H4 (cell line): ENCODE measurements at regions not wholly inside any gene's neighbourhood (a gene's known extent, or its start where the extent isn't known, plus 50 kb on each side); places are given as distances from the start of the nearest gene placed in this dataset.

ENCODE experiments used
- DNase-seq: peaks from one replicate; pipeline ENCODE4 v3.0.0-alpha.2; 2015; ENCODE audit warnings: low spot score

DNA sequence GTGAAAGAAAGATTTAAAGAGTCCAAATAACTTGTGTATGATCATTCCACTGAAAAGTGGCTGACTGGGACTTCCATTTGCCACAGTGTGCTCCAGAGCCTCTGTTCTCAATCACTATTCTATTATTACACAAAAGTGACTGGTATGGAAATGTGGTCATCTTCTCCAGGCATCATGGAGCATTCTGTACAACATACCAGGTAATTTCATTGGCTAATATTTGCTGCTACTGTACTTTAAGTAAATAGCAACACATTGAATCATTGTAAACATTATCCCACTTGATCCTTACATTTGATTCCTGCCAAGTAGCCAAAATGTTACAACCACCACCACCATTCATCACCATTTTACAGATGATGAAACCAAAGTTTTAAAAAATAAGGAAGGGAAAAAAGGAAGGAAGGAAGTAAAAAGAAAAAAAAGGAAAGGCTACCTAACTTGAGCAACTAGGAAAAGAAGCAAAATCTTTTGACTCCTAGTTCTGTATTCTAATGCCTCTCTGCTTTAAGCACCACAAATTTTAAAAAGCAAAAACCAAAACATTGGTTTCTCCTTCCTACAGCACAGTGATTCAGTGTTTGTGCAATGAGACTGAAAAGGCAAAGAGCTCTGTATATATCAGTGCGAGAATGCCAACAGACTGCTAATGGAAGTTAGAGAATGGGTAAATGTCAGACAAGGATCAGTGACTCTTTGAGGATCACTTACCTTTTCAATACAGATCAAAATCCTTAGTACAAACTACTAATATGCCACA is 361.4 kb upstream of the PTBP2 start:
- DNase-seq, result peak; percentile 44

DNA sequence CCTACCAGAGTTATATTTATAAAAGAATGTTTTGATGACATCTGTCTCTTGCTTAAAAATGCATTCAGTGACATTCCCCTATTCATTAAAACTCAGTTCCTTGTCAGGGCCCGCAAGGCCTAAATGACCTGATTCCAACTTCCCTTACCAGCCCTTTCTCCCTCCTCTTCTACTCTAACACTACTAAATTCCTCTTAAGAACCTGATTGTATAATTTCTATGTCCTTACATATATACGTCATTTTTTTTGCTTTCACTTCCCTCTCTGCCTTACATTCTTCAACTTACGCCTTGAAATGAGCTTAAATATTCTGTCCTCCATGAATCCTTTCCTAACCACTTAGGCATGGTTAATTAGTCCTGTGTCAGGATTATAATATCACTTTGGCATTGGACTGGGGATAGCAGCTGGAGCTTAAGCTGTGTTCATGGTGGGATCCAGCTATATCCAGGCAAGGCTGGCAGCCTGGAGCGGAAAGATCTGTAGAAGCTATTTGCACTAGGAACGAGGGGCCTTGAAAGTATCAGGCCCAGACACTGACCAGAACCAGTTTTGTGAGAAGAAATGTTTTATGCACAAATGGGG is 360.2 kb upstream of the PTBP2 start:
- no peak for DNase-seq

DNA sequence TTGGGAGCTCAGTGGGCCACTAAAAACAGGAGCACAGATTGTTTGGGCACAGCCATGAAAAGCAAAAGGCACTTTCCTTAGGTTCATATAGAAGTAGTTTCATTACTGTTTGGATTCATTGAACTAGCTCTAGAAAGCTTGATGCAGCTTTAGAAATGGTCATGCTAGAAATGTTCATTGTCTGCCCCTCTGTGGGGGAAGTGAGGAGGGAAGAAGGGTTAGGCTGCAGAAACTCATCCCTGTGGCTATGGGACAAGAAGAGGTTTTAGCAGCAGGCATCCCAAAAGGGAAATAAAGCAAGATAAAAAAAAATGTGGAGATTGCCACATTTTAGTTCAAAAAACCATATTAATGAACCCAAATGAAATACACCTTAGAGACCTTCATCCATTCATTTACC is 359.6 kb upstream of the PTBP2 start:
- DNase-seq, result no peak

DNA sequence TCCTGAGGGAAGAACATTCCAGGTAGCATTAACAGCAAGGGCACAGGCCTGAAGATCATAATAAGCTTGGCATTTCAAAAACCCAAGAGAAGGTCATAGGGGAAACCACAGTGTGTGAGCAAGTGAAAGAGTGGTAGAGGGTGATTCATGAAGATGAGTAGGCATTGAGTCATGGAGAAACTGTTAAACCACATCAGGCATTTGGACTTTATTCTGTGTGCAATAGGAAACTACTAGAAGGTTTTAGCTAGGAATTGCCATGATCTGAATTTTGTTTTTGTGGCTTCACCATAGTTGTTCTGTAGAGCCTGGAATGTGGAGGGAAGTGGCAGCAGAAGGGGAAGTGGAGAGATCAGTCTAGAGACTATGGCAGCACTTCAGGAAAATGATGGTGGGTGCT is 359.0 kb upstream of the PTBP2 start:
- peak; percentile 91 for DNase-seq

DNA sequence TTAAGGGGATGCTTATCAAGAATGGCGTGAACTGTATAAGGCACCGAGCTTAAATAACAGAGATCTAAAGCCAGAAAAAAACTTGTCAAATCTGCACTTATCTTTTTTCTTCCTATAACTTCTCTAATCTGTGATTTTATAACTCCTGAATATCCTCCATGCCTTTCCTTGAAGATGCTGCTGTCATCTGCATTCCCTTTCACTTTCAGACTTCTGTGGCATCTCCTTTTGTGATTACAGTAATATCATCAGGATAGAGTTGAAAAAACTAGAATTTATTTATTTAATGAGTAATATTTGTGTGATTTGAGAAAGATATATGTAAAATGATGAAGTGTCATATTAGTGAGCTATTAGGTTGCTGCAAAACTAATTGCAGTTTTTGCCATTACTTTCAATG is 357.8 kb upstream of the PTBP2 start:
- no peak for DNase-seq

DNA sequence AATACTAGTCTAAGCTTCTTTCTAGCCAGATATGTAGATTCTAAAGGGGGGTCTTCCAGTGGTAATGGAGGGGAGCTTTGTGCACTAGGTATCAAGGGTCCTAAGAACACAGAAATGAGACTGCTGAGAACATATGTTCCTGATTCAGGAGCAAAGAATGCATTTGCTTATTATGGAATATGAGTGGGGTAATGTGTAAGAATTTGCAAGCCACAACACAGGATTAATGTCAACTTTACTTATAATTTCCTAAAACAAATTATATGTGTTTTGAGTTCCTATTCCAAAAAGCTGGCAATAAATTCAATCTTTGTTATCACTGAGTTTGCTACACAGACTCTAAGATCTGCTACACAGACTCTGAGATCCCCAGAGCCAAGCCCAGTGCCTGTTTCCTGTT is 357.0 kb upstream of the PTBP2 start:
- DNase-seq, result no peak

DNA sequence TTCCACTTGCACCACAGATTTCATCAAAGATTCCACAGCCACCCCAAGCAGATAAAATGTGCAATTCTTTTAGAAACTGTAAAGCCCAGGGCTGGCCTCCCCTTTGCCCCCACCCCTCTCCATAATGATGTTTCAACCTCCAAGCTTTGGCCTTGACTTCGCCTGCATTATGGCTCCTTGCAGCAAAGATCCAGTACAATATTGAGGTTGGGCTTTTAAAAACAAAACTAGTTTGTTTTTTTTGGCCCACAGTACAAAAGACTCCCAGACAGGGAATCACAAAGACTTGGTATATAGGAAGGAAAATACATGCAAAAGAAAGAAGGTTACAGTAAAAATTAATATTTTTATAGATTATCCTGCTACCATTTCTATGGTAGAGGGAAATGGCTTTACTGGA is 356.5 kb upstream of the PTBP2 start:
- DNase-seq, result no peak

DNA sequence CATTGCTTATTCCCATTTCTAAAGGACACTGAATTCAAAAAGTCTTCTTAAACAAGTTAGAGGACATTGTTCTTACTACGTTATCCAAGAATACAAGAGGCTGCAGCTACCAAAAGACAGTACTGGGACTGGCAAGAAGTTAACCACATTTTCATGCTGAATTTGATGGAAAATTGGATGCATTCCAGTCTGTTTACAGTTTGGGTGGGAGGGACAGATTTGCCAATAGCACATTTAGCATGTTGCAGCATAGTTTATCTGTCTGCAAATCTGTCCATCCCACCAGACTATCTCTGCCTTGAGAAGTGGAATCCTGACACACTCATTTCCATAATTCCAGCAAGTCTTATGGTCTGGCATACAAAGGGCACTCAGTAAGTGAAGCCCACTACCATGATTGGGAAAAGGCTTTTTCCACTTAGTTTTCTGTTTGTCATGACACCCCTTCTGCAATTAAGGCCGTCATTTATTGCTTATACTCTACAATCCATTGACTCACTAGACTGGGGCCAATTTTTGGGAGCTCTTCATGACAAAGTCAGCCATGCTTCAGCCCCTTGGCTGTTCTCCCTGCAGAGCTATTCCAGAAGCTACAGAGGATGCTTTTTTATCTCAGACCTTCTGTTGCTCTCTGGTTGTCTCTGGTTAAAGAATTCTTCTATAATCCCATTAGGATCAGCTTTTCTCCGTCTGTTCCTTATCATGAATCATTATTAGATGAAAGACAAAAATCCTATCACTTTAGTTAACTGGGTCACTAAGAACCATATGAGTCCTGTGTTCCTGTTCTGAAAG is 355.8 kb upstream of the PTBP2 start:
- DNase-seq, result no peak

DNA sequence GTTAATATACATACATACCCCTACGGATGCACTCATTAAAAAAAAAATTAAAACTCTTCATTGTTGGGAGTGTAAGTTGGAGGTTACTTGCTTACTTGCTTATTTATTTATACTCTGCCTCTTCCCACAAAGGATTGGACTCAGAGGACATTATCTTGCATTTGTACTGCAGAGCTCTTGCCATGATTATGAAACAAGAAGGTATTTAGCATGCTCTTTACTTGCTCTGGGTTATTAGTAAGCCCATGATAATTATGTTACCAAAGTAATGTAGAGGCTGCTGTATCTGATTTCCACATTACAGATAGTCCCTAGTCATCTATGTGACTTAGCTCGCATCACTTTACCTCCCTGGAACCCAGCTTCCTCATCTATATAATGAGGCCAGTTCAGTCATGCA is 355.1 kb upstream of the PTBP2 start:
- DNase-seq, result no peak

DNA sequence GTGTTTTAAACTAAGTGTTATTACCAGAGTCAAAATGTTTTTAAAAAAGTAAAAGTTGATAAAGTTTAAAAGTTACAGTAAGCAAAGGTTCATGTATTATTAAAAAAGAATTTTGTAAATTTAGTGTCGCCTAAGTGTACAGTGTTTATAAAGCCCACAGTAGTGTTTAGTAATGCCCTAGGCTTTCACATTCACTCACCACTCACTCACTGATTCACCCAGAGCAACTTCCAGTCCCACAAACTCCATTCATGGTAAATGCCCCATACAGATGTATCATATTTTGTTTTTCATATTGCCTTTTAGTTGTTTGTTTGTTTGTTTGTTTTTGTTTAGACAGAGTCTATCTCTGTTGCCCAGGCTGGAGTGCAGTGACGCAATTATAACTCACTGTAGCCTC is 353.8 kb upstream of the PTBP2 start:
- DNase-seq, result no peak

DNA sequence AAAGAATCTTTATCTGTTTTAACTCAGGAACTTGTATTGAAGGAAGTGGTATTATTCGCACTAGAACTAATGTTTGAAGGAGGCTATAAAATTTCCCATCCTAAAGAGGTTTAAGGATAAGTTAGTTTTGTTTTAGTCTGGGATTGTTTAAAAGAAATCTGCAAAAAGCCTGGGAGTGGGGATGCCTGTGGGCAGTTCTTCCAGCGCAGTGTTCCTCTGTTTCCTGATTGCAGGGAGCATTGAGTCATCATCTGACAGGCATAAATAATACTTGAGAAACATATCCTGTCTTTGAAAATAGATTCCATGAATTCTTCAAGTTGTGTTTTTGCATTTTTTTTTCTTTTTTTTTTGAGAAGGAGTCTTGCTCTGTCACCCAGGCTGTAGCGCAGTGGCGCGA is 350.8 kb upstream of the PTBP2 start:
- DNase-seq, result peak; percentile 64

DNA sequence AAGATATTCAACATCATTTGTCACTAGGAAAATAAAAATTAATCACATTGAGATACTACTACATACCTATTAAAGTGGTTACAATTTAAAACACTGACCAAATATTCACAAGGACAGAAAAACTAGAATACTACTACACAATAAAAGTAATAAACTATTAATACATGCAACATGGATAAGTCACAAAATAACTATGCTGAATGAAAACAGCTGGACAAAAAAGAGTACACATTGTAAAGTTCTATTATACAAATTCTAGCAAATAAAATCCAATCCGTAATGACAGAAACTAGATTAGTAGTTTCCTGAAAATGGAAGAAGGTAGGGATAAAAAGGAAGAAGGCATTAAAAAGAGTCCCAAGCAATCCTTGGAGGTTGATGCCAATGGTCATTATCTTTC is 348.7 kb upstream of the PTBP2 start:
- DNase-seq, result no peak

DNA sequence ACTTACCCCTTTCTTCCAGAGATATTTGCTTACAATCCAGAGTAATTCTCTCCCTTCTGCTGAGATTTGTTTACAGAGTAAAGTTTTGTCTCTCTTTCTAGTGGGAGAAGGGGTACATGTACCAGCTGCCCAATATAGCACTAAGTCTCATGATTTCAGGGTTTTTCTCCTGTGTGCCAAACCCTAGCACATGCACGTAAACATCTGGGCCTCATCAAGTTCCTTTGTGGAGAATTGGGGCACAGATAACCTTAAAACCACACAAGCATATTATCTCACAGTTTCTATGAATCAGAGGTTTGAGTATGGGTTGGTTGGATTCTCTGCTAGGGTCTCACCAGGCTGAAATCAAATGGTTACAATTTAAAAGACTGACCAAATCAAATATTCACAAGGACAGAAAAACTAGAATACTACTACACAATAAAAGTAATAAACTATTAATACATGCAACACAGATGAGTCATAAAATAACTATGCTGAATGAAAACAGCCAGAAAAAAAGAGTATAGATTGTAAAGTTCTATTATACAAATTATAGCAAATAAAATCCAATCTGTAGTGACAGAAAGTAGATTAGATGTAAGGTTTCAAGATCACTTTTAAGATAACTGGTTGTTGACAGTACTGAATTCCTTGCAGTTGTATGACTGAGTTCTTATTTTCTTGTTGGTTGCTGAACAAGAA is 347.4 kb upstream of the PTBP2 start:
- peak; percentile 18 for DNase-seq

DNA sequence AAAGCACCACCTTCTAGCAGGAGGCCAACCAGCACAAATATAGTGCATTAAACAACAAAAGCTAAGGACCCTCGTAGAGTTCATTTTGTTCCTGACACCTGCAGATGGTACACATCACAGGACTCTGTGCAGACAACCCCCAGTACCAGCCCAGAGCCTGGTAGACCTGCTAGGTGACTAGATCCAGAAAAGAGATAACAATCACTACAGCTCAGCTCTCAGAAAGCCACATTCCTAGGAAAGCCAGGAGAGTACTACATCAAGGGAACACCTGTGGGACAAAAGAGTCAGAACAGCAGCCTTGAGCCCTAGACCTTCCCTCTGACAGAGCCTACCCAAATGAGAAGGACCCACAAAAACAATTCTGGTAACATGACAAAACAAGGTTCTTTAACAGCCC is 344.7 kb upstream of the PTBP2 start:
- no peak for DNase-seq

DNA sequence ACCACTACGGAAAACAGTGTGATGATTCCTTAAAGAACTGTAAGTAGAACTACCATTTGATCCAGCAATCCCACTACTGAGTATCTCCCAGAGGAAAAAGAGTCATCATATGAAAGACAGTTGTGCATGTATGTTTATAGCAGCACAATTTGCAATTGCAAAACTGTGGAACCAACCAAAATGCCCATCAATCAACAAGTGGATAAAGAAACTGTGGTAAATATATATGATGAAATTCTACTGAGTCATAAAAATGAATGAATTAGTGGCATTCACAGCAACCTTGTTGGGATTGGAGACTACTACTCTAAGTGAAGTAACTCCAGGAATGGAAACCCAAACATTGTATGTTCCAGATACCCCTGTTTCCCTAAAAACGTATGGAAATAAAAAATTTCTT is 337.0 kb upstream of the PTBP2 start:
- no peak for DNase-seq

DNA sequence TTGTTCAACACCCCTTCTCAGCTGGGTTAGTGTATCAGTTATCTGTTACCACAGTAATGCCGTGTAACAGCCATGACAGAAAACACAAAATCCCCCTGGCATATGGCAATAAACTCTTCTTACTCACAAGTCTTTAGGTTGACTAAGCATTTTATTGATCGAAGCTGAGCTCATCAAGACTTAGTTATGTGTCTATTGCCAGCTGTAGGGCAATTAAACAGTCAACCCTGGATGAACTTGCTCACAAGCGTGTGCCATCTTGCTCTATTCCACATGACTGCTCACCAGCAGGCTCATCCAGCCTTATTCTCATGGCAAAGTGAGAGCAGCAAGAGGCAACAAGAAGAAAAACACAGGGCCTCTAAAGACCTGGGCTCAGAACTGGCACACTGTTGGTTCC is 333.8 kb upstream of the PTBP2 start:
- no peak for DNase-seq

DNA sequence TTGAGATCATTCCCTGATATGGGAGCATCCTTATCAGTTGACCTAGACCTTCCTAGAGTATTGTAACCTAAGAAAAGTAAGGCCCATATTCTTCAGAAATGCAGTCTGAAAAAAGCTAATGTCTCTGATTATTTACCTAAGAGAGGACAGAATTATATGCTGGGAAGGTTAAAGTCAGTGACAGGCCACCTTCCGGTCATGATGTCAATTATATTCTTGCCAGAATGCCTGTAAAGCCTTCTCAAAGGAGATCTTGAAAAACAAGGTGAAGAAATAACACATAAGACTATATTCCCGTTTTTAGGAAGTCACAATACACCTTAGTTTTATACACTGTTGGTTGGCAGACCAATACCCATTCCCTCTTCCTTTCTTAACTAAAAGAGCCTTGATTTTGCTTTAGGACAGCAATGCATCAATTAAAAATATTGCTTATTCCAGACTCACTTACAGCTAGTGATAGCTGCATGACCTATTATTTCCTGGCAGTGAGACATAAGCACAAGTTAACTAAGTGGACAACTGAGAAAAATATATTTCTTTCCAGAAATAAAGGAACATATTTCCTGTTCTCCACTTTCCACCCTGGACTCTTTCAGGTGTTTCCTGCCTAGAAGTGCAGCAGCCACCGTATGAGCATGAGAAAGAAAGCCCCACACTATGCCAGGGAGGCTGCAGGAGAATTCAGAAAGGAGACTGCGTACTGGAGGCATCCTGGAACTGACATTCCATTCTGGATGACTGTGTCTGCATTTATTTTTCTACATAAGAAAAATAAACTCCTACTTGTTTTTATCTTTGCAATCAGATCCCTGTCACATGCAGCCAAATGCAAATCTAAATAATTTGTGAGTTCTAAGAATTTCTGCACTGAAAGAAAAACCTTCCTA is 332.9 kb upstream of the PTBP2 start:
- peak; percentile 9 for DNase-seq

DNA sequence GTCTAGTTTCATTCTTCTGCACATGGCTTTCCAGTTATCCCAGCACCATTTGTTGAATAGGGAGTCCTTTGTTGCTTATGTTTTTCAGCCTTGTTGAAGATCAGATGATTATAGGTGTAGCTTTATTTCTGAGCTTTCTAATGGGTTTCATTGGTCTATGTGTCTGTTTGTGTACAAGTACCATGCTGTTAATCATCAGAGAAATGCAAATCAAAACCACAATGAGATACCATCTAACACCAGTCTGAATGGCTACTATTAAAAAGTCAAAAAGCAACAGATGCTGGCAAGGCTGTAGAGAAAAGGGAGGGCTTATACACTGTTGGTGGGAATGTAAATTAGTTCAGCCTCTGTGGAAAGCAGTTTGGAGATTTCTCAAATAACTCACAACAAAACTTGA is 321.5 kb upstream of the PTBP2 start:
- no peak for DNase-seq

DNA sequence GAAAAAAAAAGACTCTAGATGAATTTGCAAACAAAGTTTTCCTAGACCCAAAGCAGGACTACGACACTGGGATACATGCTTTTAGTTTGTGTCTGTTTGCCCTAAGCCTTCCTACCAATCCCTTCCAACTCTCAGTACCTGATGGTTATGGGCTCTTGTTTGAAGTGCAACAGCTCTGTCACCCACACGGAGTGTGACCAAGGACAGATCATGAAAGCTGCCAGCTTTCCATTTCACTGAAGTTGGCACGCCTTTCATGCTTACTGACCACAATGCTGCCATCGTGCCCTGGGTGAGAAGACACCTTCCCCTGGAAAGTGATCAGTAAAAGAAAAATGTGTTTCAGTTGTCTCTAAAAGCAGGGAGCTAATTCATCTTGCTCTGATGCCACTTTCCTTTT is 312.5 kb upstream of the PTBP2 start:
- no peak for DNase-seq

DNA sequence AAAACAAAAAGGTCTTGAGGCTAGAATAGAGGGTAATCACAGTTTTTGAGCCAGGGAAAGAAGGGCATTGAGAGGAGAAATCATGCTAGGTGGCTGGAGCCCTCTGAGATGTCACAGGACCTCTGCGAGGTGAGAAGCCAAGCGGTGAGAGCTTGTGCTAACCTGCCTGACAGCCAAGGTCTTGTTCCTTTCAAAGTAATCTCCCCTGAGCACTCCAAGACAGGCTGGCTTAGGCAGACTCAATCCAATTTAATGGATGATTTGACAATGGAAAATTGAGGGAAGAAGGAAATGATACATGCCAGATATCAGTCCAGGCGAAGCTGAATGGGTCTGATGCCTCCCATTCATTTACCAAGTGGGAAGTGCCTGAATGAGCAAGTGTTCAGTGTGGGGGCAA is 311.9 kb upstream of the PTBP2 start:
- DNase-seq, result no peak

DNA sequence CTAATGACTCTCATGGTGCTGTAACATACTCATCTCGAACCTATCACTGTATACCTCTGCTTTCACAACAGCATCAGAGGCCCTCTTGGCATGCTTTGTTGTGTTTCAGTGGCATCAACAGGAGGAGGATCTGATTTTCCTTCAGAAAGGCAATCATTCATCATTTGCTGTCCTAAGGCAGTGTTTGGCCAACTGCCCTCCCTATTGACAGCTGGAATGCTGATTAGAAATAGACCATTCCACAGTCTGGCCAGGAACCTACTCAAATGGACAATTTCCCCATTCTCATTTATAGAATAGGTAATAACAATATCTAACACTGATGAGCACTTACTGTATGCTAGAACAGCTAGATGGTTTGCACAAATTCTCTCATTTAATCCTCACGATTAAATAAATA is 310.6 kb upstream of the PTBP2 start:
- no peak for DNase-seq

DNA sequence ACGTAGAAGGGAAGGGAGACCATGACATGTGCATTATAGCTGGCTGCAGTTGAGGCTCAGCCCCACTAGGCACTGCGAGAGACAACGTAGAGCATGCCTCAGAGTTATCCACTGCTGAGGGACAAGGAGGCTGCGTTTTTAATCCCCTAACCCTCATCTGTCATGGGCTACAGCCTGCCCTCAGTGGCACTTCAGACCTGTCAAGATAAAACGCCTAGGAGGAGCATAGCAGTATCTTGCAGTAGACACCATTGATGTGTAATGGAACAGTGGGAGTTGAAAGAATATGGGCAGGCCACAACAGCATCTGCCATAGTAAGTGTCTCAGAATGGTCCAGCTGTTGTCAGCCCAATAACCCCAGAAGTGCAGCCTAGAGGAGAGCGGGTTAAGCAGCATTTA is 307.0 kb upstream of the PTBP2 start:
- no peak for DNase-seq
